Activated CD4-positive, alpha-beta T cell treated with anti-CD3 and anti-CD28 coated beads, Interleukin-2, Interleukin-6, amounts not matched to agents 100 ng/mL and 50 ng/mL, durations not matched to agents 16 hours and 8 hours (primary cell): ENCODE measurements at regions not wholly inside any gene's neighbourhood (a gene's known extent, or its start where the extent isn't known, plus 50 kb on each side); places are given as distances from the start of the nearest gene placed in this dataset.
"Not testable (repeated sequence)": the region's sequence is repeated elsewhere in the genome, so short reads cannot be mapped to it uniquely, and the experiment has no call there.

ENCODE experiments used
- DNase-seq: peaks from one replicate; pipeline ENCODE4 v3.0.0-alpha.2; 2020

DNA sequence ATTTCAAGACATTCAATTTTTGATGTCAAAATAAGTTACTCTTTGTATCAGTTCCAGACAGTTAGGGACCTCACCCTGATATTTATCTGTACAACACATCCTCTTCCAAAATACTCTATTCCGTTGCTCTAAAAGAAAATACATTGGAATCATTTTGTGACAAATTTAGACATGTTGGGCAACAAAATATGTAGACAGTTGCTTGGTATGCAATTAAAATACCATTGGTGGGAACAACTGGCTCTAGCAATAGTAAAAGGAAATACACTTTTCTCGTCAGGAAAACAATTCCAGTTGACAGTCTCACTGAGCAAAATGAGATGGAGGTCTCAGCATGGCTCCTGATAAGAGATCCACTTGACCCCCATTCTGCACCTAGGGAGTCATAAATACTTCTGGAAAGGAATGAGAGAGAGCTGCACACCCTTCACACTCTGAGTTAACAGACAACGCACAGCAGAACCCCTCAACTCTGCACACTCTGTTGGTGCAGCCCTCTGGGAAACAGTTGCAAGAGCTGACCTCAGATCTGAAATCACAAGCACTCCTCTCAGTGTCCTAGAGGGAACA lies 171.3 kb upstream of the NT5E start:
- DNase-seq: no peak

GRCh38 chr6:85276026-85276425 lies 173.9 kb upstream of the NT5E start:
- DNase-seq: not testable (repeated sequence)

GRCh38 chr6:85275338-85275985 lies 174.4 kb upstream of the NT5E start:
- DNase-seq: peak; percentile 1

DNA sequence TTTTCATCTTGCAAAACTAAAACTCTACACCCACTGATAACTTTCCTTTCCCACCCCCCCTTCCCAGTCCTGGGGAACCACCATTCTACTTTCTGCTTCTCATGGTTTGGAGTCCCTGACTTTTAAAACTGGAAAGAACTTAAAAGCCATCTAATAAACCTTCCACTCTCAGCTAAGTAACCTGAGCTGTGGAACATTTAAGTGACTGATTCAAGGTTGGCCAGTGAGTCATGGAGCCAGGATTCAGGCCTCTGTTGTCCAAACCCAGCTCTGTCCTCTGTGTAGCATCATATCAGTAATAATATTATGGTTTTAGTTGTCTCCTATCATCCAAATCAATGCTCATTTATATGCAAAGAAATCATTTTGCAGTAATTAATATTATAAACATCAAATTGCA lies 176.0 kb upstream of the NT5E start:
- DNase-seq: no peak

DNA sequence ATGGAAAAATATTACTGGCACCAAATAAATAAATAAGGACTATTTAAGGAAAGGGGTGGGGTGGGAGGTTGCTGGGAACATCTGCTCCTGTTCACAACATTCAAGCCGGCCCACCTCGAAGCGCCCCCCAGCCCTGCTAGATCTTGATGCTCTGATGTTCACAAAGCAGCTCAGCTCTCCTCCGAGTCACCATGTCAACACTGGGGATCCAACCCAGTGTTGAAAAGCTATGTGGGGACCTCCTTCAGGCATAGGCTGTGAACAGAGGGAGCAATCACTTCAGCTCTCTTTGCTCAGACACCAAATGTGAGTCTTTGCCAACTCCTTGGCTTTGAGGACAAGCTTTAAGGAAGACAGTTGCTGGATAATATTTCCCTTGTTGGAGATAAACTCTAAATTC lies 176.8 kb upstream of the NT5E start:
- DNase-seq: no peak

GRCh38 chr6:85272592-85272991 lies 177.3 kb upstream of the NT5E start:
- no peak for DNase-seq

DNA sequence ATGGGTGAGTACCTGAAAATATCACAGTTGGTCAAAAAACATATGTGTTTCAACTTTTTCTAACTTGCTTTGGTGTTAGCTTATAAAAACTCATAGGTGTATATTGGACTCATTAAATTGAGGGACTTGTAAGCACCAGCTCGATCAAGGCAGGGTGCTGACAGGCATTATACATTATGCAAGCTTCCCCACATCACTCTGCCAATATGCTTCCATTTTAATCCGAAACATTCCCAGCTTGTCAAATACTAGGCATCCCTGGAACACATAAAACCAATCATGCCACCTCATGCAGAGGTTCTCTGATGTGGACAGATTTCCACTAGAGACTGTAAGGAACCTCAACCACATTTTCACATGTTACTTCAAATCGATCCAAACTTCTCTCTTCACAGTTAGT lies 187.3 kb upstream of the NT5E start:
- no peak for DNase-seq

- no peak for DNase-seq
Observed at GRCh38 chr6:85261271-85261670, 188.6 kb upstream of the NT5E start.

DNA sequence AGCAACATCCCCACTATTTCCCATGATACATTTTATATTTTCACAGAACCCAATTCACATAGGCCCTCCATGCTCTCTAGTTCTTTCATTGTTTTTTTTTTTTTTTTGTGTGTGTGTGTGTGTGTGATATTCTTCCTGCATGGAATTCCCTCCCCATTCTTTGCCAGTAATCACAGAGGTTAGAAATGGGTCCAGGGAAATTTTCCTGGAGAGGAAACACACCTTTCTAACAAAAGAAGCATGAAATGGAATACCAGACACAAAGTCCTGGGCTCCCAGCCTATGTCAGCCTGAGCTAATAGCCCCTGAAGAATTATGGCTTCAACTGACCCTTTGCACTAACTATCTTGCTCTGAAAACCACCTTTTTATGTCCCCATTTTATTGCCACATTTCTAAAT lies 194.2 kb upstream of the NT5E start:
- DNase-seq: no peak

- DNase-seq: no peak
Observed at GRCh38 chr6:85252552-85252951, 197.3 kb upstream of the NT5E start.

DNA sequence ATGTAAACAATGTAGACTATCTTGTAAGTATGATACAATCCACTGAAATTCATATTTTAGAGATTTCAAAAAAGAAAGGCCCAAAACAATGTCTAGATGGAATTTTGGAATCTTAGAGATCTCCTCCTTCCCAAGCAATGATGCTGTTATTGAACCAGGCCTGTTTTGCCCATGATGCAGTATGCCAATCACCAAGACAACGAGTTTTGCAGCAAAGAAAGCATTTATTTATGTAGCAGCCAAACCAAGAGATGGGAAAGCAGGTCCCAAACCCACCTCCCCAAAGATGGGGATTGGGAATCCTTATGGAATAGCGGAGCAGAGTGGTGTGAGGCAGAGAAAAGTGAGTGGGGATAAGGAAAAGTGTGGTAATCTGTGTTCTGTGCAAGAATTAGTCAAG lies 197.8 kb upstream of the NT5E start:
- DNase-seq: no peak

DNA sequence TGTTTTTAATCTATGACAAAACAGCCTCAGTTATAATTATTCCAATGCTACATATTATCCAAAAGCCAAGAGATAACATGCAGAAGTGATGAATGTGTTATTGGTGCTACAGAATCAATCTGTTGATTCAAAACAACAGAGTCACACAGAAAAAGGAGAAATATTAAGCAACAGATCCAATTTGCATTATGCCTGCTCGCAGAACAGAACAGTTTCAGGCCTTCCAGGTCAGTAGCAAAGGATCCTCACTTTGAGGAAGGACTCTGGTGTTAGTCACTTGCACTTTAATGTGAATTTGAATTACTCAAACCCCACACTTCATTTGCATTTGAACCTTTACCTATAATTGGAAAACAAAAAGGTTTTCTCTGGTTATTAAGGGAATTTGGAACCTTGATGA lies 198.6 kb upstream of the NT5E start:
- DNase-seq: no peak

- no peak for DNase-seq
Observed at GRCh38 chr6:85250586-85251220, 199.2 kb upstream of the NT5E start.

GRCh38 chr6:85245004-85245403 lies 204.9 kb upstream of the NT5E start:
- DNase-seq: no peak

GRCh38 chr6:85241498-85242052 lies 208.3 kb upstream of the NT5E start:
- DNase-seq: no peak

GRCh38 chr6:85240787-85241385 lies 209.0 kb upstream of the NT5E start:
- no peak for DNase-seq

- no peak for DNase-seq
Observed at GRCh38 chr6:85237478-85237877, 212.4 kb upstream of the NT5E start.

- no peak for DNase-seq
Observed at GRCh38 chr6:85236636-85237035, 213.2 kb upstream of the NT5E start.

DNA sequence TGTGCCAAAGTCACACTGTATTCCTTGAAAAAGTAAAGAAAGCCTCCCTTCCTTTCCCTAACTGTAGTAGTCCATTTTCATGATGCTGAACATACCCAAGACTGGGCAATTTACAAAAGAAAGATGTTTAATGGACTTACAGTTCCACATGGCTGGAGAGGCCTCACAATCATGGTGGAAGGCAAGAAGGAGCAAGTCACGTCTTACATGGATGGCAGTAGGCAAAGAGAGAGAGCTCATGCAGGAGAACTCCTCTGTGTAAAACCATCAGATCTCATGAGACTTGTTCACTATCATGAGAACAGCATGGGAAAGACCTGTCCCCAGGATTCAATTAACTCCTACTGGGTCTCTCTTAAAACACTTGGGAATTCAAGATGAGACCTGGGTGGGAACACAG lies 222.5 kb upstream of the NT5E start:
- DNase-seq: not testable (repeated sequence)

GRCh38 chr6:85212794-85213193 lies 237.1 kb upstream of the NT5E start:
- not testable (repeated sequence) for DNase-seq

GRCh38 chr6:85195243-85195642 lies 254.6 kb upstream of the NT5E start:
- DNase-seq: no peak

GRCh38 chr6:85193339-85193738 lies 256.5 kb upstream of the NT5E start:
- DNase-seq: no peak

GRCh38 chr6:85192596-85192995 lies 257.3 kb upstream of the NT5E start:
- no peak for DNase-seq

DNA sequence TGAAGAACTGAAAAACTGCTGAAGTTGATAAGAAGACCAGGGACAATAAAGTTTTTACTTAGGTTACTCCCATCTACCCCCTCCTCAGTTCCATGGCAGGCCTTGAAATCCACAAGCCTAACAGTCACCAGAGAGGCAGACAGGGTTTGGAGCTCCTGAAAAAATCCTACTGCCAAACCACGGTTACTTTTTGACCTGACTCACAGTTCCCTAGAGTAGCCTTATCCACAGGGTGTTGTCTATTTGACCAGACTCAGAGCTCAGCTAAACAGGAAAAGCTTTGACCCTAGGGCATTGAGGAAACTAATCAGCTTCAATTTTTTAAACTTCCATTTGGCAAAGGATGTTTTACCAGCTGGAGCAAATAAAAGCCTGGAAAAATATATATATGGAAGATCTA lies 257.7 kb upstream of the NT5E start:
- no peak for DNase-seq
